ENCODE measurements at regions not wholly inside any gene's neighbourhood (a gene's known extent, or its start where the extent isn't known, plus 50 kb on each side); places are given as distances from the start of the nearest gene placed in this dataset.

- TF ChIP-seq, protein P1, sequence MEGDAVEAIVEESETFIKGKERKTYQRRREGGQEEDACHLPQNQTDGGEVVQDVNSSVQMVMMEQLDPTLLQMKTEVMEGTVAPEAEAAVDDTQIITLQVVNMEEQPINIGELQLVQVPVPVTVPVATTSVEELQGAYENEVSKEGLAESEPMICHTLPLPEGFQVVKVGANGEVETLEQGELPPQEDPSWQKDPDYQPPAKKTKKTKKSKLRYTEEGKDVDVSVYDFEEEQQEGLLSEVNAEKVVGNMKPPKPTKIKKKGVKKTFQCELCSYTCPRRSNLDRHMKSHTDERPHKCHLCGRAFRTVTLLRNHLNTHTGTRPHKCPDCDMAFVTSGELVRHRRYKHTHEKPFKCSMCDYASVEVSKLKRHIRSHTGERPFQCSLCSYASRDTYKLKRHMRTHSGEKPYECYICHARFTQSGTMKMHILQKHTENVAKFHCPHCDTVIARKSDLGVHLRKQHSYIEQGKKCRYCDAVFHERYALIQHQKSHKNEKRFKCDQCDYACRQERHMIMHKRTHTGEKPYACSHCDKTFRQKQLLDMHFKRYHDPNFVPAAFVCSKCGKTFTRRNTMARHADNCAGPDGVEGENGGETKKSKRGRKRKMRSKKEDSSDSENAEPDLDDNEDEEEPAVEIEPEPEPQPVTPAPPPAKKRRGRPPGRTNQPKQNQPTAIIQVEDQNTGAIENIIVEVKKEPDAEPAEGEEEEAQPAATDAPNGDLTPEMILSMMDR (IDR thresholded peaks at IDR 0.05; ENCODE audit: borderline replicate concordance, extremely low read depth, low read length, poor library complexity, severe bottlenecking) = peak; percentile 20
- no peak for TF ChIP-seq EZH2 (IDR thresholded peaks at IDR 0.05; ENCODE audit: borderline replicate concordance, low read depth, low read length, severe bottlenecking)
- Histone ChIP-seq H3K4me2 (ENCODE audit: insufficient read depth, low read length) (no peak overlapping the region), H3K9me3 (ENCODE audit: insufficient read depth, low read length, severe bottlenecking) (no peaks in the 10 kb centered on the region), H3K79me2 (ENCODE audit: insufficient read depth, low read length) (no peaks in the 10 kb centered on the region), H3K36me3 (ENCODE audit: insufficient read depth, low read length) (no peaks in the 10 kb centered on the region), H3K27ac (ENCODE audit: low read length) (no peak overlapping the region), H3K9ac (ENCODE audit: low read depth, low read length) (no peak overlapping the region), H3K4me1 (ENCODE audit: insufficient read depth, low read length) (no peaks in the 10 kb centered on the region), H2AFZ (ENCODE audit: low read depth, low read length) (no peak overlapping the region), H3K27me3 (ENCODE audit: insufficient read depth, low read length, poor library complexity) (no peaks in the 10 kb centered on the region), H3K4me3 (ENCODE audit: low read depth in 1 of 2, low read length in 2 of 2) (no peak overlapping the region), H4K20me1 (ENCODE audit: insufficient read depth, low read length) (no peaks in the 10 kb centered on the region)
- DNase-seq (no peak), ATAC-seq (ENCODE audit: insufficient read depth, low read depth) (no peak; the same call in 2 of the 3 replicates)
These were observed 169.2 kb upstream of the ATP6AP2 start for GRCh38 chrX:40411340-40412111.

GRCh38 chrX:40410859-40411258, 169.9 kb upstream of the ATP6AP2 start:
- Histone ChIP-seq H3K4me3 (ENCODE audit: low read depth in 1 of 2, low read length in 2 of 2) (no peak overlapping the region), H3K4me2 (ENCODE audit: insufficient read depth, low read length) (no peak overlapping the region), H3K79me2 (ENCODE audit: insufficient read depth, low read length) (no peaks in the 10 kb centered on the region), H2AFZ (ENCODE audit: low read depth, low read length) (no peak overlapping the region), H3K9me3 (ENCODE audit: insufficient read depth, low read length, severe bottlenecking) (no peaks in the 10 kb centered on the region), H3K4me1 (ENCODE audit: insufficient read depth, low read length) (no peaks in the 10 kb centered on the region), H3K36me3 (ENCODE audit: insufficient read depth, low read length) (no peaks in the 10 kb centered on the region), H4K20me1 (ENCODE audit: insufficient read depth, low read length) (no peaks in the 10 kb centered on the region), H3K27ac (ENCODE audit: low read length) (no peak overlapping the region), H3K9ac (ENCODE audit: low read depth, low read length) (no peak overlapping the region), H3K27me3 (ENCODE audit: insufficient read depth, low read length, poor library complexity) (no peaks in the 10 kb centered on the region)
- no peak for DNase-seq
- TF ChIP-seq, protein P1 (IDR thresholded peaks at IDR 0.05; ENCODE audit: borderline replicate concordance, extremely low read depth, low read length, poor library complexity, severe bottlenecking) = no peak
- no peak for TF ChIP-seq EZH2 (IDR thresholded peaks at IDR 0.05; ENCODE audit: borderline replicate concordance, low read depth, low read length, severe bottlenecking)
- ATAC-seq (ENCODE audit: insufficient read depth, low read depth) = no peak

- H2AFZ ChIP-seq (ENCODE audit: low read depth, low read length) = no peak overlapping the region
- no peaks in the 10 kb centered on the region for H3K79me2 ChIP-seq (ENCODE audit: insufficient read depth, low read length)
- no peak overlapping the region for H3K27ac ChIP-seq (ENCODE audit: low read length)
- no peaks in the 10 kb centered on the region for H3K9me3 ChIP-seq (ENCODE audit: insufficient read depth, low read length, severe bottlenecking)
- TF ChIP-seq, protein P1 (IDR thresholded peaks at IDR 0.05; ENCODE audit: borderline replicate concordance, extremely low read depth, low read length, poor library complexity, severe bottlenecking) = no peak
- TF ChIP-seq EZH2 (IDR thresholded peaks at IDR 0.05; ENCODE audit: borderline replicate concordance, low read depth, low read length, severe bottlenecking) = no peak
- H4K20me1 ChIP-seq (ENCODE audit: insufficient read depth, low read length) = no peaks in the 10 kb centered on the region
- H3K4me2 ChIP-seq (ENCODE audit: insufficient read depth, low read length) = no peak overlapping the region
- DNase-seq (no peak), ATAC-seq (ENCODE audit: insufficient read depth, low read depth) (no peak)
- no peaks in the 10 kb centered on the region for H3K27me3 ChIP-seq (ENCODE audit: insufficient read depth, low read length, poor library complexity)
- no peak overlapping the region for H3K4me3 ChIP-seq (ENCODE audit: low read depth in 1 of 2, low read length in 2 of 2)
- no peak overlapping the region for H3K9ac ChIP-seq (ENCODE audit: low read depth, low read length)
- no peaks in the 10 kb centered on the region for H3K4me1 ChIP-seq (ENCODE audit: insufficient read depth, low read length)
- H3K36me3 ChIP-seq (ENCODE audit: insufficient read depth, low read length) = no peaks in the 10 kb centered on the region
These were observed 174.4 kb upstream of the ATP6AP2 start for GRCh38 chrX:40406330-40406859.
